GM12878 (cell line): ENCODE measurements at regions not wholly inside any gene's neighbourhood (a gene's known extent, or its start where the extent isn't known, plus 50 kb on each side); places are given as distances from the start of the nearest gene placed in this dataset.

ENCODE experiments used
- ATAC-seq: fragments of 200-7000 bp; cut with Tn5 transposase; 3 replicates; pipeline ENCODE4 v1.9.1; 2020; ENCODE audit warnings: mild to moderate bottlenecking, moderate library complexity
- BruUV-seq: library from RNA; stranded (reverse); fragments of 400-500 nt; replicated peaks from 2 replicates; lab custom pipeline; 2021; lab: Mats Ljungman, UMichigan
- CTCF ChIA-PET: fragments of 300-600 bp; sonication (Branson Sonifier 250); formaldehyde crosslinking; extraction: SDS; loops from one replicate; lab custom pipeline; 2021; ENCODE audit warnings: inconsistent platforms; lab: Yijun Ruan, JAX
- POLR2A ChIA-PET: fragments of 350-600 bp; formaldehyde crosslinking; extraction: SDS; loops from one replicate; lab custom pipeline; 2021; ENCODE audit warnings: inconsistent platforms; lab: Charles Lee
- RAD21 ChIA-PET: fragments of 300-600 bp; sonication (Branson Sonifier 250); formaldehyde crosslinking; loops from one replicate; lab custom pipeline; 2023; ENCODE audit warnings: antibody characterized with exemption; ENCODE audit not compliant: unreplicated experiment; lab: Charles Lee
- SMC1A ChIA-PET: fragments of 300-600 bp; sonication (Branson Sonifier 250); formaldehyde crosslinking; loops from one replicate; lab custom pipeline; 2023; ENCODE audit not compliant: unreplicated experiment, uncharacterized antibody; lab: Charles Lee
- DNase-seq: peaks from one replicate; pipeline ENCODE4 v3.0.0-alpha.2; 2011; ENCODE audit warnings: low read depth, low spot score
- FAIRE-seq: peaks from 3 replicates; lab custom pipeline; 2011; peaks lifted over from hg19 to GRCh38; lab: Jason Lieb, UNC
- H2AFZ ChIP-seq: 2 replicates; pipeline ENCODE4 v1.6.0; 2011; ENCODE audit warnings: low read depth, low read length, control low read depth; ENCODE audit not compliant: control insufficient read depth
- H3K27ac ChIP-seq: 2 replicates; pipeline ENCODE4 v1.5.1; 2011; ENCODE audit warnings: control low read depth; ENCODE audit not compliant: control insufficient read depth, insufficient read depth
- H3K27me3 ChIP-seq, 2 experiments: replicated peaks in 1 of 2; 2 replicates each; pipeline versions ENCODE4 v1.6.0 to v1.6.1; 2011; ENCODE audit warnings: low read length in 1 of 2; ENCODE audit not compliant: control insufficient read depth in 2 of 2, insufficient read depth in 2 of 2
- H3K36me3 ChIP-seq, 2 experiments: 2 replicates each; pipeline ENCODE4 v1.5.1; 2011; ENCODE audit warnings: low read length in 1 of 2; ENCODE audit not compliant: control insufficient read depth in 2 of 2, insufficient read depth in 2 of 2
- H3K4me1 ChIP-seq: 2 replicates; pipeline ENCODE4 v1.6.1; 2011; ENCODE audit warnings: mild to moderate bottlenecking, low read length, moderate library complexity, mixed read lengths; ENCODE audit not compliant: control insufficient read depth, insufficient read depth
- H3K4me2 ChIP-seq: 2 replicates; pipeline ENCODE4 v1.6.0; 2011; ENCODE audit warnings: control low read depth; ENCODE audit not compliant: control insufficient read depth, insufficient read depth
- H3K4me3 ChIP-seq: fragments of 200-600 bp; sonication (generic); 2 replicates; pipeline ENCODE4 v1.5.1; 2016
- H3K79me2 ChIP-seq: 2 replicates; pipeline ENCODE4 v1.6.0; 2011; ENCODE audit warnings: low read length; ENCODE audit not compliant: control insufficient read depth, insufficient read depth
- H3K9ac ChIP-seq: 2 replicates; pipeline ENCODE4 v1.8.0; 2011; ENCODE audit warnings: low read length, control low read depth, mixed read lengths; ENCODE audit not compliant: control insufficient read depth, insufficient read depth
- H3K9me3 ChIP-seq: replicated peaks from 3 replicates; pipeline ENCODE4 v1.5.1; 2011; ENCODE audit warnings: mild to moderate bottlenecking, low read length; ENCODE audit not compliant: control insufficient read depth, insufficient read depth
- H4K20me1 ChIP-seq: 2 replicates; pipeline ENCODE4 v1.6.0; 2011; ENCODE audit not compliant: control insufficient read depth, insufficient read depth
- ASH2L ChIP-seq: fragments of 300-600, 200-600 bp; sonication (generic); IDR thresholded peaks from 2 replicates; pipeline ENCODE4 v1.6.1; 2017; ENCODE audit warnings: low read depth, mild to moderate bottlenecking, borderline replicate concordance
- CBX3 ChIP-seq: fragments of 200-600 bp; sonication (generic); IDR thresholded peaks from 2 replicates; pipeline ENCODE4 v1.6.1; 2016; ENCODE audit warnings: low read depth, borderline replicate concordance
- CREM ChIP-seq: IDR thresholded peaks from 2 replicates; pipeline ENCODE4 v1.6.1; 2014; ENCODE audit warnings: antibody characterized with exemption, low read depth
- EED ChIP-seq: sonication (generic); IDR thresholded peaks from 2 replicates; pipeline ENCODE4 v1.6.1; 2016; ENCODE audit warnings: antibody characterized with exemption, low read depth
- FOXM1 ChIP-seq: IDR thresholded peaks from 2 replicates; pipeline ENCODE4 v1.6.1; 2012; ENCODE audit warnings: low read depth, mild to moderate bottlenecking, inconsistent platforms, low read length, moderate library complexity
- IRF3 ChIP-seq: fragments of 450-650 bp; IDR thresholded peaks from 2 replicates; pipeline ENCODE4 v1.6.1; 2014; ENCODE audit warnings: mild to moderate bottlenecking
- MEF2B ChIP-seq: fragments of 450-650 bp; IDR thresholded peaks from 2 replicates; pipeline ENCODE4 v1.6.1; 2018; ENCODE audit warnings: mild to moderate bottlenecking, moderate library complexity; ENCODE audit not compliant: partially characterized antibody, poor library complexity, severe bottlenecking
- MXI1 ChIP-seq: fragments of 150-350 bp; IDR thresholded peaks from 2 replicates; pipeline ENCODE4 v1.6.1; 2011; ENCODE audit warnings: low read depth, mild to moderate bottlenecking, inconsistent platforms, low read length, improper control_type of control experiment
- NR2C1 ChIP-seq: fragments of 450-650 bp; IDR thresholded peaks from 2 replicates; pipeline ENCODE4 v1.6.1; 2017; ENCODE audit warnings: antibody characterized with exemption, mild to moderate bottlenecking, moderate library complexity
- PML ChIP-seq: IDR thresholded peaks from 2 replicates; pipeline ENCODE4 v1.6.1; 2012; ENCODE audit warnings: low read length, inconsistent platforms
- RUNX3 ChIP-seq: IDR thresholded peaks from 2 replicates; pipeline ENCODE4 v1.6.1; 2012; ENCODE audit warnings: low read length, inconsistent platforms
- SMAD1 ChIP-seq: fragments of 450-650 bp; IDR thresholded peaks from 2 replicates; pipeline ENCODE4 v1.6.1; 2018; ENCODE audit warnings: mild to moderate bottlenecking, low read depth; ENCODE audit not compliant: partially characterized antibody
- WGBS: methylation state at CpG from one replicate; pipeline ENCODE4 v1.1.6; 2016; ENCODE audit warnings: low lambda C conversion rate; ENCODE audit not compliant: insufficient replicate concordance, insufficient coverage; ENCODE audit errors: missing lambda C conversion rate; 5-methylcytosine and 5-hydroxymethylcytosine counted together
- in situ Hi-C: fragments of 300-500 bp; cut with MboI; formaldehyde crosslinking; loops from 9 replicates; pipeline ENCODE4 v1.14.3; 2018; ENCODE audit warnings: mixed read lengths
- intact Hi-C: fragments of 100-400 bp; cut with micrococcal nuclease; formaldehyde crosslinking; loops from one replicate; pipeline ENCODE4 v1.14.2; 2022; ENCODE audit not compliant: unreplicated experiment
- TF ChIP-seq, protein P1 (sequence below): IDR thresholded peaks from 2 replicates; pipeline ENCODE4 v1.6.1; 2012; ENCODE audit warnings: low read depth, low read length, improper control_type of control experiment
- TF ChIP-seq, protein P2 (sequence below): fragments of 450-650 bp; IDR thresholded peaks from 2 replicates; pipeline ENCODE4 v1.6.1; 2016; ENCODE audit warnings: mild to moderate bottlenecking, moderate library complexity, borderline replicate concordance

- FAIRE-seq (no peak), DNase-seq (no peak), ATAC-seq (no peak)
- no peak overlapping the region for H3K27ac ChIP-seq
- intact Hi-C loops, result no loop called here
- H3K4me3 ChIP-seq, result no peak overlapping the region
- ChIA-PET POLR2A (no interaction called here), SMC1A (no interaction called here), CTCF (no interaction called here), RAD21 (no interaction called here)
- H2AFZ ChIP-seq, result no peak overlapping the region
- TF ChIP-seq FOXM1, result no peak
- TF ChIP-seq NR2C1, result no peak
- TF ChIP-seq CBX3, result no peak
- TF ChIP-seq SMAD1, result no peak
- TF ChIP-seq, protein P1, sequence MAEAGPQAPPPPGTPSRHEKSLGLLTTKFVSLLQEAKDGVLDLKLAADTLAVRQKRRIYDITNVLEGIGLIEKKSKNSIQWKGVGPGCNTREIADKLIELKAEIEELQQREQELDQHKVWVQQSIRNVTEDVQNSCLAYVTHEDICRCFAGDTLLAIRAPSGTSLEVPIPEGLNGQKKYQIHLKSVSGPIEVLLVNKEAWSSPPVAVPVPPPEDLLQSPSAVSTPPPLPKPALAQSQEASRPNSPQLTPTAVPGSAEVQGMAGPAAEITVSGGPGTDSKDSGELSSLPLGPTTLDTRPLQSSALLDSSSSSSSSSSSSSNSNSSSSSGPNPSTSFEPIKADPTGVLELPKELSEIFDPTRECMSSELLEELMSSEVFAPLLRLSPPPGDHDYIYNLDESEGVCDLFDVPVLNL, result no peak
- TF ChIP-seq PML, result no peak
- TF ChIP-seq, protein P2, sequence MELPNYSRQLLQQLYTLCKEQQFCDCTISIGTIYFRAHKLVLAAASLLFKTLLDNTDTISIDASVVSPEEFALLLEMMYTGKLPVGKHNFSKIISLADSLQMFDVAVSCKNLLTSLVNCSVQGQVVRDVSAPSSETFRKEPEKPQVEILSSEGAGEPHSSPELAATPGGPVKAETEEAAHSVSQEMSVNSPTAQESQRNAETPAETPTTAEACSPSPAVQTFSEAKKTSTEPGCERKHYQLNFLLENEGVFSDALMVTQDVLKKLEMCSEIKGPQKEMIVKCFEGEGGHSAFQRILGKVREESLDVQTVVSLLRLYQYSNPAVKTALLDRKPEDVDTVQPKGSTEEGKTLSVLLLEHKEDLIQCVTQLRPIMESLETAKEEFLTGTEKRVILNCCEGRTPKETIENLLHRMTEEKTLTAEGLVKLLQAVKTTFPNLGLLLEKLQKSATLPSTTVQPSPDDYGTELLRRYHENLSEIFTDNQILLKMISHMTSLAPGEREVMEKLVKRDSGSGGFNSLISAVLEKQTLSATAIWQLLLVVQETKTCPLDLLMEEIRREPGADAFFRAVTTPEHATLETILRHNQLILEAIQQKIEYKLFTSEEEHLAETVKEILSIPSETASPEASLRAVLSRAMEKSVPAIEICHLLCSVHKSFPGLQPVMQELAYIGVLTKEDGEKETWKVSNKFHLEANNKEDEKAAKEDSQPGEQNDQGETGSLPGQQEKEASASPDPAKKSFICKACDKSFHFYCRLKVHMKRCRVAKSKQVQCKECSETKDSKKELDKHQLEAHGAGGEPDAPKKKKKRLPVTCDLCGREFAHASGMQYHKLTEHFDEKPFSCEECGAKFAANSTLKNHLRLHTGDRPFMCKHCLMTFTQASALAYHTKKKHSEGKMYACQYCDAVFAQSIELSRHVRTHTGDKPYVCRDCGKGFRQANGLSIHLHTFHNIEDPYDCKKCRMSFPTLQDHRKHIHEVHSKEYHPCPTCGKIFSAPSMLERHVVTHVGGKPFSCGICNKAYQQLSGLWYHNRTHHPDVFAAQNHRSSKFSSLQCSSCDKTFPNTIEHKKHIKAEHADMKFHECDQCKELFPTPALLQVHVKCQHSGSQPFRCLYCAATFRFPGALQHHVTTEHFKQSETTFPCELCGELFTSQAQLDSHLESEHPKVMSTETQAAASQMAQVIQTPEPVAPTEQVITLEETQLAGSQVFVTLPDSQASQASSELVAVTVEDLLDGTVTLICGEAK, result no peak
- TF ChIP-seq IRF3, result no peak
- TF ChIP-seq EED, result no peak
- TF ChIP-seq ASH2L, result no peak
- no peak for TF ChIP-seq RUNX3
- TF ChIP-seq MEF2B, result no peak
- no peak for TF ChIP-seq MXI1
- no peak for TF ChIP-seq CREM
- no peaks in the 10 kb centered on the region for H4K20me1 ChIP-seq
- no peaks in the 10 kb centered on the region for H3K4me1 ChIP-seq
- BruUV-seq, result no TSS peak
- H3K9me3 ChIP-seq, result no peaks in the 10 kb centered on the region
- no peaks in the 10 kb centered on the region for H3K79me2 ChIP-seq
- H3K4me2 ChIP-seq, result no peak overlapping the region
- 33% methylated on average over 7 of the region's 7 CpGs for WGBS
- no peaks in the 10 kb centered on the region for H3K36me3 ChIP-seq
- no peaks in the 10 kb centered on the region; a peak in 2 of 4 replicates for H3K27me3 ChIP-seq
- H3K9ac ChIP-seq, result no peak overlapping the region
- in situ Hi-C loops, result no loop called here
Observed at GRCh38 chr1:79547514-79547913, 541.0 kb upstream of the ADGRL4 start.
